ENCODE measurements at regions not wholly inside any gene's neighbourhood (a gene's known extent, or its start where the extent isn't known, plus 50 kb on each side); places are given as distances from the start of the nearest gene placed in this dataset.

DNA sequence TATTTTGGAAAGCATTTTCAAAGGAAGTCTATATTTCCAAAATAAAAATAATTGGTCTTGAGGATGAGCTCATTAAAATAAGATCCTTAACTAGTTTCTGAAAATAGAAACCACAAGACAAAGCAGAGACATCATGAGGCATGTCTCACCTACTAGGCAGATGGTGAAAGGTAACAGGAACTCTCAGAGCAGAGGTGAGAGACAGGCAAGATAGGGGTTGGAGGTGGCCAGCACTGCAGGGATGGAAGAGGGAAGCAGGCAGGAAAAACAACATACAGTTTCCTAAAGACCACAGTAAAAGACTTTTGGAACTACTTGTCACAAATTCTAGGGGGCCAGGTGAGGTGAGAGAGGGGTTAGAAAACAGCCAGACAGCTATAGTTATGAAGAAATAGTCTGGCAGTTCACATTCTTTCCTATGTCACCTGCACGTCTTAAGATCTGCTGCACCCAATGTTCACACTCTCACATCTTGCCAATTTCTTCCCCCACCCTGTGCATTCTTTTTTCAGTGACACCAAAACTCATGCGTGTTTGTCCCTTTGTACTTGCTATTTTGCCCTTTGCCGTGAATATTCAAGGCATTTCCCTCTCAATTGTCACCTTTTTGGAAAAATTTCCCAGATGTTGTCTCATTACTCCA is 341.7 kb upstream of the KITLG start:
- ChIA-PET CTCF (no interaction called here), POLR2A (ENCODE audit: low non-redundant PET) (no interaction called here)
- no peak overlapping the region for H3K27ac ChIP-seq

GRCh38 chr12:88921434-88921833 is 341.2 kb upstream of the KITLG start:
- ChIA-PET POLR2A (ENCODE audit: low non-redundant PET) (no interaction called here), CTCF (no interaction called here)
- H3K27ac ChIP-seq = no peak overlapping the region
- no peak for TF ChIP-seq CTCF (conservative IDR thresholded peaks at IDR 0.05; ENCODE audit: low read depth)
- DNase-seq (ENCODE audit: low spot score) = no peak

More for the DNA sequence above, 341.7 kb upstream of the KITLG start:
- no peak for DNase-seq (ENCODE audit: low spot score)
- no peak for TF ChIP-seq CTCF (conservative IDR thresholded peaks at IDR 0.05; ENCODE audit: low read depth)

- DNase-seq (ENCODE audit: low spot score) = no peak
- POLR2A ChIA-PET (ENCODE audit: low non-redundant PET) = no interaction called here
- CTCF ChIA-PET = no interaction called here
- TF ChIP-seq CTCF (conservative IDR thresholded peaks at IDR 0.05; ENCODE audit: low read depth) = no peak
- no peak overlapping the region for H3K27ac ChIP-seq
These were observed 337.9 kb upstream of the KITLG start for GRCh38 chr12:88918161-88918560.

GRCh38 chr12:88914967-88915366 is 334.7 kb upstream of the KITLG start:
- ChIA-PET CTCF (no interaction called here), POLR2A (ENCODE audit: low non-redundant PET) (no interaction called here)
- no peak overlapping the region for H3K27ac ChIP-seq
- TF ChIP-seq CTCF (conservative IDR thresholded peaks at IDR 0.05; ENCODE audit: low read depth) = no peak
- no peak for DNase-seq (ENCODE audit: low spot score)

GRCh38 chr12:88909510-88909909 is 329.2 kb upstream of the KITLG start:
- DNase-seq (ENCODE audit: low spot score) = no peak
- no peak for TF ChIP-seq CTCF (conservative IDR thresholded peaks at IDR 0.05; ENCODE audit: low read depth)
- CTCF ChIA-PET = no interaction called here
- no peak overlapping the region for H3K27ac ChIP-seq
- POLR2A ChIA-PET (ENCODE audit: low non-redundant PET) = no interaction called here

GRCh38 chr12:88908345-88908744 is 328.1 kb upstream of the KITLG start:
- no peak overlapping the region for H3K27ac ChIP-seq
- POLR2A ChIA-PET (ENCODE audit: low non-redundant PET) = no interaction called here
- CTCF ChIA-PET = interaction anchor here (0.6 kb wide), 1 partner anchor 1235 kb away, joined by 4 read pairs; no protein-coding TSS in a partner anchor
- DNase-seq (ENCODE audit: low spot score) = no peak
- TF ChIP-seq CTCF (conservative IDR thresholded peaks at IDR 0.05; ENCODE audit: low read depth) = no peak
